C4-2B (cell line): ENCODE measurements at regions not wholly inside any gene's neighbourhood (a gene's known extent, or its start where the extent isn't known, plus 50 kb on each side); places are given as distances from the start of the nearest gene placed in this dataset.

Experiments
- H3K27ac ChIP-seq: fragments of 450-650 bp; 2 replicates; pipeline ENCODE4 v1.5.1; 2017
- CTCF ChIP-seq: fragments of 450-650 bp; conservative IDR thresholded peaks from 2 replicates; pipeline ENCODE4 v1.5.1; 2017; ENCODE audit warnings: mild to moderate bottlenecking
- ZFX ChIP-seq: fragments of 450-650 bp; IDR thresholded peaks from 2 replicates; pipeline ENCODE4 v1.6.1; 2017

GRCh38 chr14:104395276-104395675 is 184.3 kb upstream of the C14orf180 start:
- no peak for TF ChIP-seq CTCF
- TF ChIP-seq ZFX = no peak
- no peak overlapping the region for H3K27ac ChIP-seq

GRCh38 chr14:104395941-104396681 is 183.5 kb upstream of the C14orf180 start:
- H3K27ac ChIP-seq = no peak overlapping the region
- no peak for TF ChIP-seq ZFX
- TF ChIP-seq CTCF = no peak

- TF ChIP-seq ZFX (no peak), CTCF (no peak)
- H3K27ac ChIP-seq = no peak overlapping the region
Measured at GRCh38 chr14:104396682-104397470, 182.7 kb upstream of the C14orf180 start.

- H3K27ac ChIP-seq = no peak overlapping the region
- no peak for TF ChIP-seq CTCF
Measured at GRCh38 chr14:104397956-104398355, 181.6 kb upstream of the C14orf180 start.

- TF ChIP-seq ZFX (no peak), CTCF (no peak)
- no peak overlapping the region for H3K27ac ChIP-seq
Measured at GRCh38 chr14:104398656-104399055, 180.9 kb upstream of the C14orf180 start.

- no peak for TF ChIP-seq ZFX
- TF ChIP-seq CTCF = no peak
- H3K27ac ChIP-seq = no peak overlapping the region
Measured at GRCh38 chr14:104399432-104400155, 180.0 kb upstream of the C14orf180 start.

GRCh38 chr14:104400355-104400754 is 179.2 kb upstream of the C14orf180 start:
- no peak overlapping the region for H3K27ac ChIP-seq
- TF ChIP-seq ZFX = no peak
- TF ChIP-seq CTCF = no peak
